ENCODE measurements at regions not wholly inside any gene's neighbourhood (a gene's known extent, or its start where the extent isn't known, plus 50 kb on each side); places are given as distances from the start of the nearest gene placed in this dataset.

DNA sequence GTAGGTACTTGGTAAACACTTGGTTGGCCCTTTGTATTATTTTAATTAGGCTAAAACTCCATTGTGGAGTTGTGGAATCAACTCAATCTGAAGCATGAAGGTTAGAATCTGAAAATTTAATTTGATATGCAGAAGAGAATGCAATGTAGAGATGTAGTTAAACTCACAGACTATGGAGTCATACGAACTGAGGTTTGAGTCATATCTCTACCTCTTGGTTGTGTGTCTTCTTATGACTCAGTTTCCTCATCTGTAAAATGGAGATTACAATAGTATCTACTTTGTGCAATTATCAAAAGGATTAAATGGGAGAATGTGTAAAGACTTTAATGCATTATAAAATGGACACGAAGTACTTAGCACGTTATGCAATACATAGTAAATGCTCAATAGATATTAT, 146.0 kb upstream of the IFNG-AS1 start:
- Histone ChIP-seq H3K9me3 (peaks cover 0 to 14% of the 10 kb centered on the region in 2 donors), H3K36me3 (no peaks in the 10 kb centered on the region), H3K27ac (no peak overlapping the region), H3K4me3 (no peak overlapping the region), H3K27me3 (no peaks in the 10 kb centered on the region), H3K4me1 (no peaks in the 10 kb centered on the region)
- intact Hi-C loops (cut with DNase I) = no loop called here
- TF ChIP-seq, protein P1, sequence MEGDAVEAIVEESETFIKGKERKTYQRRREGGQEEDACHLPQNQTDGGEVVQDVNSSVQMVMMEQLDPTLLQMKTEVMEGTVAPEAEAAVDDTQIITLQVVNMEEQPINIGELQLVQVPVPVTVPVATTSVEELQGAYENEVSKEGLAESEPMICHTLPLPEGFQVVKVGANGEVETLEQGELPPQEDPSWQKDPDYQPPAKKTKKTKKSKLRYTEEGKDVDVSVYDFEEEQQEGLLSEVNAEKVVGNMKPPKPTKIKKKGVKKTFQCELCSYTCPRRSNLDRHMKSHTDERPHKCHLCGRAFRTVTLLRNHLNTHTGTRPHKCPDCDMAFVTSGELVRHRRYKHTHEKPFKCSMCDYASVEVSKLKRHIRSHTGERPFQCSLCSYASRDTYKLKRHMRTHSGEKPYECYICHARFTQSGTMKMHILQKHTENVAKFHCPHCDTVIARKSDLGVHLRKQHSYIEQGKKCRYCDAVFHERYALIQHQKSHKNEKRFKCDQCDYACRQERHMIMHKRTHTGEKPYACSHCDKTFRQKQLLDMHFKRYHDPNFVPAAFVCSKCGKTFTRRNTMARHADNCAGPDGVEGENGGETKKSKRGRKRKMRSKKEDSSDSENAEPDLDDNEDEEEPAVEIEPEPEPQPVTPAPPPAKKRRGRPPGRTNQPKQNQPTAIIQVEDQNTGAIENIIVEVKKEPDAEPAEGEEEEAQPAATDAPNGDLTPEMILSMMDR (IDR thresholded peaks at IDR 0.05) = no peak
- DNase-seq (no peak), ATAC-seq (no peak)

DNA sequence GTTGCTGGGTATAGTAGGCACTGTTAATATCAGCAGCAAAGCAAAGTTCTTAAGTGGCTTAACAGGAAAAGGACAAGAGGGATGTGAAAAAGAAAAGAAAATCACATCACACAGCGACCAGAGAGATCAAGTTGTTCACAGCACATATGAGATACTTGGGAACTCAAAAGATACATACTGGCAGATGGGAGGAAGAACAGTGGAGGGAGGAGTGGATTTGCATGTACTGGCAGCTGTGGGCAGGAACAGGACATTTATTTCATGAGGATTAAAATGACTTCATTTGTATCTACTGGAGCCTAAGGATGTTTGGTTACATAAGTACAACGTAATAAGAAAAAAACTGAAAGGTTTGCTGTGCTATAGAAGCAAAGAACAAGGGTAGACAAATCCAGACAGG, 136.5 kb upstream of the IFNG-AS1 start:
- TF ChIP-seq, protein P1 (IDR thresholded peaks at IDR 0.05) = no peak
- ATAC-seq = no peak
- no peak overlapping the region for H3K27ac ChIP-seq
- H3K4me1 ChIP-seq = no peaks in the 10 kb centered on the region
- no peaks in the 10 kb centered on the region for H3K36me3 ChIP-seq
- no peaks in the 10 kb centered on the region for H3K27me3 ChIP-seq
- H3K4me3 ChIP-seq = no peak overlapping the region
- intact Hi-C loops (cut with DNase I) = no loop called here
- no peaks in the 10 kb centered on the region for H3K9me3 ChIP-seq
- DNase-seq = no peak

DNA sequence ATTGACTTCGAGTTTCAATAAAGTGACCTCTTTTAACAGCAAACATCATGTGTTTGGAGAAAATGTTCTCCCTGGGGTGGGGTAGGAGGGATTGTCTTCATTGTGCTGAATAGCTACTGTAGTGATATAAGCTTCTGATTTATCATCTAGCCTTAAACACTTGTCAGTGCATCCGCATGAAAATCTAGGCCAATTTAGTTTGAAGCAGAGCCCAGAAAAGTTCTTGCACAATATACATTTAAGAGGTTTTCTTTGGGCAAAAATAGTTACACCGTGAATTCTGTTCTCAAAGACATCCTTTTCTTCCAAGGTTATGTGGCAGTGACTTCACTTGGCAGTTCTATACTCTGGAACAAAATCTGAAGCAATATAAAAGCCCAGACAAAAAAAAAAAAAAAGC, 136.0 kb upstream of the IFNG-AS1 start:
- Histone ChIP-seq H3K27ac (no peak overlapping the region), H3K4me3 (no peak overlapping the region), H3K27me3 (no peaks in the 10 kb centered on the region), H3K9me3 (no peaks in the 10 kb centered on the region), H3K36me3 (no peaks in the 10 kb centered on the region), H3K4me1 (no peaks in the 10 kb centered on the region)
- ATAC-seq (no peak), DNase-seq (peak in 1 of 4 donors; percentile 10)
- intact Hi-C loops (cut with DNase I) = no loop called here
- TF ChIP-seq, protein P1 (IDR thresholded peaks at IDR 0.05) = no peak

DNA sequence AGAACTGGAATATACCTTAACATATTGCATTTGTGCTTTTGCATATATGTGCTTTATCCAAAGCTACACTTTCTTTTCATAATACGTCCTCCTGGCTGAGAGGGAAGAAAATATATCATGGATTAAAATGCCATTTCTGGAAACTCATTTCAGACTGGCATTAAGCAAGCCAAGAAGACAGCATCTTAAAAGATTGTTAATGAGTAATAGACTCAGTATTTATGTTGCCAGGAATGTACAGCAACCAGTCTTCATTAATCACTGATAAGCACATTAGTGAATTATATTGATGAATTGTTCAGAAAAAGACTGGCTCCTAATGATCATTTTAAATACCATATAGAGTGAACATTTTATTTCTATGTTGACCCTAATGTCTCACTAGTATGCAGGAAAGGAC, 134.9 kb upstream of the IFNG-AS1 start:
- Histone ChIP-seq H3K27ac (no peak overlapping the region), H3K36me3 (no peaks in the 10 kb centered on the region), H3K27me3 (no peaks in the 10 kb centered on the region), H3K4me3 (no peak overlapping the region), H3K9me3 (no peaks in the 10 kb centered on the region), H3K4me1 (no peaks in the 10 kb centered on the region)
- TF ChIP-seq, protein P1 (IDR thresholded peaks at IDR 0.05) = no peak
- ATAC-seq (no peak), DNase-seq (no peak)
- intact Hi-C loops (cut with DNase I) = no loop called here

DNA sequence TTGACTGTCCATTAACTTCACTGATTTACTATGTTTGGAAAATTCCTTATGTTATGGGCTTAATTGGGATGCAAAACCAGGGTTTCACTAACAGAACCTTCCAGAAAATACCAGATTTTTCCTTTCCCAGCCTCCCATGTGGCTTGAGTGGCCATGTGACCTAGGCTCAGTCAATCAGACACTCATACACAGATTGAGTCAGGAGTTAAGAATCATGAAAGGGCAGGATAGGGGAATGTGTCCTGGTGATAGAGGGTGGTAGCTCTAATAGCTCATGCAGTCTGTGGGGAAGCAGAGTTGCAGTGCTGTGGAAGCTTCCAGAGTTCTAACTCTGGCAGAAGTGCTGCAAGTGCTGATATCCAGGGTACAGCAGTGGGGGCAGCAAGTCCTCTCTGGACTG, 134.1 kb upstream of the IFNG-AS1 start:
- Histone ChIP-seq H3K4me1 (no peaks in the 10 kb centered on the region), H3K27ac (no peak overlapping the region), H3K27me3 (no peaks in the 10 kb centered on the region), H3K9me3 (no peaks in the 10 kb centered on the region), H3K4me3 (no peak overlapping the region), H3K36me3 (no peaks in the 10 kb centered on the region)
- TF ChIP-seq, protein P1 (IDR thresholded peaks at IDR 0.05) = no peak
- no peak for ATAC-seq
- intact Hi-C loops (cut with DNase I) = no loop called here
- DNase-seq = no peak

Measured in left lung (tissue), 4 donors.